HG02571 (cell line): ENCODE measurements at regions not wholly inside any gene's neighbourhood (a gene's known extent, or its start where the extent isn't known, plus 50 kb on each side); places are given as distances from the start of the nearest gene placed in this dataset.

Experiments
- ATAC-seq: cut with Tn5 transposase; IDR thresholded peaks from one replicate; pipeline ENCODE4 v1.9.1; 2021; ENCODE audit warnings: mild to moderate bottlenecking, moderate library complexity; ENCODE audit not compliant: unreplicated experiment

- no peak for ATAC-seq
These were observed 178.0 kb downstream of the CEMIP2 start for GRCh38 chr9:71590362-71590761.

GRCh38 chr9:71589612-71590011, 178.7 kb downstream of the CEMIP2 start:
- ATAC-seq, result no peak

GRCh38 chr9:71587576-71588362, 180.5 kb downstream of the CEMIP2 start:
- ATAC-seq, result no peak

DNA sequence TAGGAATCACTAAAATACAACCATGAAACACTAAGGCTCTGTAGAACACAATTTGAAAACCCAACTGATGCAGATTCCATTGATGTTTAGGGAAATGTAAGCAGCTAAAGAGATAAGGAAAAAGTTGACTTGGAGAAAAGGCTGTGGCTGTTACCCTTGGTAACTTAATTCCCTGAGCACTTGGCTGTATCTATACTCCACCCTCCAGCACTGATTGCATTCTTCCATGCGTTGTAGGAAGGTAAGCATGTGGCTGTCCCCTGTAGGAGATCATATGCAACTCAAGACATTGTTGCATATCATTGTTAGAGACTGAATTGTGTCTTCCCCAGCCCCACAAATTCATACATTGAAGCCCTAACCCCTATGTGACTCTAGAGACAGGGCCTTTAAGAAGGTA, 184.5 kb downstream of the CEMIP2 start:
- ATAC-seq, result no peak

GRCh38 chr9:71582347-71582746, 186.0 kb downstream of the CEMIP2 start:
- no peak for ATAC-seq

- no peak for ATAC-seq
These were observed 187.2 kb downstream of the CEMIP2 start for GRCh38 chr9:71581101-71581500.

DNA sequence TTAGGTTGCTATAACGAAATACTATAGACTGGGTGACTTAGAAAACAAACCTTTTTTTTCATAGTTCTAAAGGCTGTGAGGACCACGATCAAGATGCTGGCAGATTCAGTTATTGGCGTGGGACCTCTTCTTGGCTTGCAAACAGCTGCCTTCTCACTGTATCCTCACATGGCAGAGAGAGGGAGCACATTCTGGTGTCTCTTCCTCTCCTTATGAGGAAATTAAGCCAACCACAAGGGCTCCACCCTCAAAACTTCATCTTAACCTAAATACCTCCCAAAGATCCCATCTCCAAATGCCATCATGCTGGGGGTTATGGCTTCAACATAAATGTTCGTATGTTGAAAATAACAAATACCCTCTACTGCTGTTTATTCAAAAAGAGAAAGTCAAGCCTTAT, 197.1 kb downstream of the CEMIP2 start:
- no peak for ATAC-seq

- ATAC-seq, result no peak
These were observed 200.4 kb downstream of the CEMIP2 start for GRCh38 chr9:71567890-71568289.

- ATAC-seq, result no peak
These were observed 206.2 kb downstream of the CEMIP2 start for GRCh38 chr9:71562140-71562539.

DNA sequence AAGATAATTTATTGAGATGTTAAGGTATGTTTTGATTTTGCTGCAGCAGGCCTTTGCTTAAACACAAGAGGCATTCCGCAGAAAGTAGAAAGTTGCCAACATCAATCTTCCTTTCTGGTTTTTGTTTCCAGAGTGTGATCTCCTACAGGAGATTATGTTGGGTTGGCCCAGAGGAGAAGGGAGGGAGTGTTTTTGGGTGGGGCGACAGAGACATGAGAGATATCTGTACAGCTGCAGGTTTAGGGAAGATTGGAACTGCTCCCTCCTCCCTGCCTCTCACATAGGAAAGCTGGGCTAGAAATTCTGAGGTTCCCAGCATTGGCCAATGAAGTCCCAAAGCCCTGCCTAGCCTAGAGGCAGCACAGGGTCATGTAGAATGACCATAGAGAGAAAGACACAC, 211.0 kb downstream of the CEMIP2 start:
- no peak for ATAC-seq

GRCh38 chr9:71552480-71552879, 215.8 kb downstream of the CEMIP2 start:
- no peak for ATAC-seq

GRCh38 chr9:71549023-71549422, 219.3 kb downstream of the CEMIP2 start:
- ATAC-seq, result peak; percentile 88

- no peak for ATAC-seq
These were observed 223.8 kb downstream of the CEMIP2 start for GRCh38 chr9:71544464-71544863.

GRCh38 chr9:71541436-71541835, 226.9 kb downstream of the CEMIP2 start:
- no peak for ATAC-seq

GRCh38 chr9:71524996-71525580, 243.2 kb downstream of the CEMIP2 start:
- no peak for ATAC-seq

- ATAC-seq, result no peak
These were observed 243.8 kb downstream of the CEMIP2 start for GRCh38 chr9:71524516-71524915.

DNA sequence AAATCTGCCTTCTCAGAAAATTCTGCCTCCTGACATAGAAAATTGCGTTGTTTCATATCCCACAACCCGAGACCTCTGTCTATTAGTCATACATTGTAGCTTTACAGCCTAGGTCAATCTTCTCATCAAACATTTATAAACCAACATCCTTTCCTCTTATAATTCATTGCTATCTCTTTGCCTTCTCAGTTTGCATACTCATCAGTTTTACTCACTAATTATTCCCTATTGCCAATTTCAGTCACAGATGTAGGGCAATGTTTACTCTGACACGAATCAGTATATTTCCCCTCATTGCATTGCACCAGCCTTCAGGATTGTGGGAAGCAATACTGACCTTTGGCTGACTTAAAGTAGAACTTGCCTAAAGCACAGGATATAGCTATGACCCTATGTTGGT, 247.2 kb downstream of the CEMIP2 start:
- no peak for ATAC-seq

DNA sequence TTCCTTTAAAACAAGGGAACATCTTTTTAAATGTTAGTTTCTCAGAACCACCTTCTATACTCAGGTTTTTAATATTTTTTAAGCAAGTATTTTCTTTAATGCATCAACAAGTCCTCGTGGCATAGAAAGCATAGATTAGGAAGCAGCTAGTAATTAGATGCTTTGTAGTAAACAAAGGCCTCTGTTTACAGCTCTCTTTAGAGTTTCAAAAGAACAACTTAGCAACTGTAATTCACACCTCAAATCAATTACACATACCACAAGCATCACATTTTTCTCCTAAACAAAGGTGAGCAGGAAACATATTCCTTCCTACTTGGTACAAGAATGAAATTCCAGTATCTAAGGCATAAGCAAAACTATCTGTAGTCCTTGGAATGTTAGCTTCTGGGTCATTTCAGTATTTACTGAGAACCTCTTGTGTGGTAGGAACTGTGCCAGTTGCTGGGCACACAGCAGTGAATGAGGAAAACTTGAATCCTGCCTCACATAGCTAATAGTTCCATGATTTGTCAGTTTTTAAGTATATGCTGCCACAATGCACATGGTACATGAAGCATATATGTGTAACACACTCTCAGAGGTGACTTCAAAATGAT, 249.1 kb downstream of the CEMIP2 start:
- ATAC-seq, result no peak

- ATAC-seq, result no peak
These were observed 250.1 kb downstream of the CEMIP2 start for GRCh38 chr9:71518045-71518827.

DNA sequence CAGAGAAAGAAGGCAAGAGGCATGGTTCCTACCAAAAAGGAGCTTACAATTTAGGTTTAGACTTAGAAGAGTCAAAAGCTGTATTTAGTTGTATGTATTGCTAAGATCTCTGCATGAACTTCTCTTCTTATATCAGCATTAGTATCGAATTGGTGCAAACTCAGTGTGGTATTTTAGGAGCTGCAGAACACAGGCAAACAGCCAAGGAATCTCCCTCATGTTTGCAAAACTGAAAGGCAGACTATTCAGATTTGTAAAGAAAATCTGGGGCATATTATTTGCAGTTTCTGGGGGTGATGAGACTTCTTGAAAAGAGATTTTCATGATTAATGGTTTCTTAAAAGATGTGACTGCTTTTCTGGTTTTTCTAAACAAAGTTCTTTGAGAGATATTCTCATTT, 252.7 kb downstream of the CEMIP2 start:
- ATAC-seq, result no peak

GRCh38 chr9:71515107-71515506, 253.2 kb downstream of the CEMIP2 start:
- no peak for ATAC-seq
